Panc1 (cell line): ENCODE measurements at regions not wholly inside any gene's neighbourhood (a gene's known extent, or its start where the extent isn't known, plus 50 kb on each side); places are given as distances from the start of the nearest gene placed in this dataset.

Experiments used
- ATAC-seq: fragments of 200-7000 bp; cut with Tn5 transposase; 2 replicates; pipeline ENCODE4 v1.9.1; 2020; ENCODE audit warnings: mild to moderate bottlenecking, moderate library complexity
- BruUV-seq: library from RNA; stranded (reverse); fragments of 400-500 nt; replicated peaks from 2 replicates; lab custom pipeline; 2021; lab: Mats Ljungman, UMichigan
- CTCF ChIA-PET: fragments of 300-600 bp; sonication (Branson Sonifier 250); formaldehyde crosslinking; loops from one replicate; lab custom pipeline; 2022; ENCODE audit warnings: antibody characterized with exemption; lab: Charles Lee
- POLR2A ChIA-PET: fragments of 300-600 bp; sonication (Branson Sonifier 250); formaldehyde crosslinking; loops from one replicate; lab custom pipeline; 2022; ENCODE audit warnings: antibody characterized with exemption; lab: Charles Lee
- DNase-seq: peaks from one replicate; pipeline ENCODE4 v3.0.0-alpha.2; 2010; ENCODE audit warnings: low read depth, low spot score
- H3K27ac ChIP-seq: 2 replicates; pipeline ENCODE4 v1.5.1; 2011; ENCODE audit warnings: mild to moderate bottlenecking, low read length, inconsistent platforms
- H3K27me3 ChIP-seq: fragments of 200-500 bp; sonication (Bioruptor generic); 2 replicates; pipeline ENCODE4 v1.6.0; 2014; ENCODE audit warnings: low read length, inconsistent platforms; ENCODE audit not compliant: control insufficient read depth, insufficient read depth
- H3K36me3 ChIP-seq: fragments of 200-500 bp; sonication (Bioruptor generic); 2 replicates; pipeline ENCODE4 v1.5.1; 2014; ENCODE audit warnings: inconsistent platforms, mild to moderate bottlenecking, low read length, moderate library complexity; ENCODE audit not compliant: control insufficient read depth, insufficient read depth
- H3K4me1 ChIP-seq: 2 replicates; pipeline ENCODE4 v1.5.1; 2011; ENCODE audit warnings: inconsistent platforms, mild to moderate bottlenecking, low read length, moderate library complexity; ENCODE audit not compliant: control insufficient read depth, insufficient read depth
- H3K4me3 ChIP-seq, 2 experiments: 2 replicates each; pipeline ENCODE4 v1.5.1; 2011 to 2012; ENCODE audit warnings: low read depth in 2 of 2, low read length in 2 of 2, mild to moderate bottlenecking in 2 of 2, inconsistent platforms in 1 of 2, moderate library complexity in 1 of 2
- H3K9me3 ChIP-seq: fragments of 200-500 bp; sonication (Bioruptor generic); 2 replicates; pipeline ENCODE4 v1.5.1; 2014; ENCODE audit warnings: low read depth, mild to moderate bottlenecking, inconsistent platforms, low read length, moderate library complexity; ENCODE audit not compliant: control insufficient read depth, insufficient read depth
- POLR2AphosphoS5 ChIP-seq: IDR thresholded peaks from 2 replicates; pipeline ENCODE4 v1.6.1; 2012; ENCODE audit warnings: mild to moderate bottlenecking, low read depth, low read length, moderate library complexity
- SIN3A ChIP-seq: IDR thresholded peaks from 2 replicates; pipeline ENCODE4 v1.6.1; 2012; ENCODE audit warnings: low read depth, mild to moderate bottlenecking, low read length, moderate library complexity, borderline replicate concordance; ENCODE audit not compliant: insufficient read depth
- TCF7L2 ChIP-seq: IDR thresholded peaks from 2 replicates; pipeline ENCODE4 v1.6.1; 2011; ENCODE audit warnings: mild to moderate bottlenecking, low read depth, low read length, inconsistent platforms
- in situ Hi-C: cut with HindIII; loops from 2 replicates; pipeline ENCODE4 v1.10.0; 2016; ENCODE audit warnings: low sequenced_read_pairs, low pct_unique_long_range_greater_than_20kb
- intact Hi-C: fragments of 100-400 bp; cut with micrococcal nuclease; formaldehyde crosslinking; loops from one replicate; pipeline ENCODE4 v1.10.0; 2022; ENCODE audit not compliant: unreplicated experiment
- TF ChIP-seq, protein P1 (sequence below), 2 experiments: IDR thresholded peaks; 2 replicates each; pipeline ENCODE4 v1.6.1; 2011 to 2012; ENCODE audit warnings: low read depth in 2 of 2, control low read depth in 1 of 2, low read length in 1 of 2, mild to moderate bottlenecking in 1 of 2, moderate library complexity in 1 of 2; ENCODE audit not compliant: insufficient read depth in 1 of 2
- TF ChIP-seq, protein P2 (sequence below): fragments of 450-650 bp; IDR thresholded peaks from 2 replicates; pipeline ENCODE4 v1.5.1; 2017; ENCODE audit warnings: mild to moderate bottlenecking

DNA sequence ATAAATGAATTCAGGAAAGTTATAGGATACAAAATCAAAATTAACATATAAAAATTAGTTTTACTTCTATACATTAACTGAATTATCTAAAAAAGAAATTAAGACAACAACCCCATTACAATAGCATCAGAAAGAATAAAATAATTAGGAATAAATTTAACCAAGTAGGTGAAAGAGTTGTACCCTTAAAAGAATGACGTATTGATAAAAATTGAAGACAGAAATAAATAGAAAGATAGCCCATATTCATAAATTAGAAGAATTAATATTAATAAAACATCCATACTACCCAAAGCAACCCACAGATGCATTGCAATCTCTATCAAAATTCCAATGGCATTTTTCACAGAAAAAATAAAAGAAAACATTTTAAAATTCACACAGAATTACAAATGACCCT lies 242.8 kb downstream of the MMUT start:
- no peaks in the 10 kb centered on the region for H3K36me3 ChIP-seq
- no peaks in the 10 kb centered on the region for H3K4me1 ChIP-seq
- peaks cover 4% of the 10 kb centered on the region; the same call in 1 of the 2 replicates for H3K9me3 ChIP-seq
- BruUV-seq: no TSS peak
- TF ChIP-seq POLR2AphosphoS5 (no peak), SIN3A (no peak), TCF7L2 (no peak)
- TF ChIP-seq, protein P1, sequence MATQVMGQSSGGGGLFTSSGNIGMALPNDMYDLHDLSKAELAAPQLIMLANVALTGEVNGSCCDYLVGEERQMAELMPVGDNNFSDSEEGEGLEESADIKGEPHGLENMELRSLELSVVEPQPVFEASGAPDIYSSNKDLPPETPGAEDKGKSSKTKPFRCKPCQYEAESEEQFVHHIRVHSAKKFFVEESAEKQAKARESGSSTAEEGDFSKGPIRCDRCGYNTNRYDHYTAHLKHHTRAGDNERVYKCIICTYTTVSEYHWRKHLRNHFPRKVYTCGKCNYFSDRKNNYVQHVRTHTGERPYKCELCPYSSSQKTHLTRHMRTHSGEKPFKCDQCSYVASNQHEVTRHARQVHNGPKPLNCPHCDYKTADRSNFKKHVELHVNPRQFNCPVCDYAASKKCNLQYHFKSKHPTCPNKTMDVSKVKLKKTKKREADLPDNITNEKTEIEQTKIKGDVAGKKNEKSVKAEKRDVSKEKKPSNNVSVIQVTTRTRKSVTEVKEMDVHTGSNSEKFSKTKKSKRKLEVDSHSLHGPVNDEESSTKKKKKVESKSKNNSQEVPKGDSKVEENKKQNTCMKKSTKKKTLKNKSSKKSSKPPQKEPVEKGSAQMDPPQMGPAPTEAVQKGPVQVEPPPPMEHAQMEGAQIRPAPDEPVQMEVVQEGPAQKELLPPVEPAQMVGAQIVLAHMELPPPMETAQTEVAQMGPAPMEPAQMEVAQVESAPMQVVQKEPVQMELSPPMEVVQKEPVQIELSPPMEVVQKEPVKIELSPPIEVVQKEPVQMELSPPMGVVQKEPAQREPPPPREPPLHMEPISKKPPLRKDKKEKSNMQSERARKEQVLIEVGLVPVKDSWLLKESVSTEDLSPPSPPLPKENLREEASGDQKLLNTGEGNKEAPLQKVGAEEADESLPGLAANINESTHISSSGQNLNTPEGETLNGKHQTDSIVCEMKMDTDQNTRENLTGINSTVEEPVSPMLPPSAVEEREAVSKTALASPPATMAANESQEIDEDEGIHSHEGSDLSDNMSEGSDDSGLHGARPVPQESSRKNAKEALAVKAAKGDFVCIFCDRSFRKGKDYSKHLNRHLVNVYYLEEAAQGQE (IDR thresholded peaks at IDR 0.05; ENCODE audit: insufficient read depth in 1 of 2, low read depth in 2 of 2, low read length in 1 of 2): no peak
- TF ChIP-seq, protein P2, sequence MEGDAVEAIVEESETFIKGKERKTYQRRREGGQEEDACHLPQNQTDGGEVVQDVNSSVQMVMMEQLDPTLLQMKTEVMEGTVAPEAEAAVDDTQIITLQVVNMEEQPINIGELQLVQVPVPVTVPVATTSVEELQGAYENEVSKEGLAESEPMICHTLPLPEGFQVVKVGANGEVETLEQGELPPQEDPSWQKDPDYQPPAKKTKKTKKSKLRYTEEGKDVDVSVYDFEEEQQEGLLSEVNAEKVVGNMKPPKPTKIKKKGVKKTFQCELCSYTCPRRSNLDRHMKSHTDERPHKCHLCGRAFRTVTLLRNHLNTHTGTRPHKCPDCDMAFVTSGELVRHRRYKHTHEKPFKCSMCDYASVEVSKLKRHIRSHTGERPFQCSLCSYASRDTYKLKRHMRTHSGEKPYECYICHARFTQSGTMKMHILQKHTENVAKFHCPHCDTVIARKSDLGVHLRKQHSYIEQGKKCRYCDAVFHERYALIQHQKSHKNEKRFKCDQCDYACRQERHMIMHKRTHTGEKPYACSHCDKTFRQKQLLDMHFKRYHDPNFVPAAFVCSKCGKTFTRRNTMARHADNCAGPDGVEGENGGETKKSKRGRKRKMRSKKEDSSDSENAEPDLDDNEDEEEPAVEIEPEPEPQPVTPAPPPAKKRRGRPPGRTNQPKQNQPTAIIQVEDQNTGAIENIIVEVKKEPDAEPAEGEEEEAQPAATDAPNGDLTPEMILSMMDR: no peak
- H3K27me3 ChIP-seq: no peaks in the 10 kb centered on the region
- in situ Hi-C loops (no loop called here), intact Hi-C loops (no loop called here)
- H3K4me3 ChIP-seq: no peak overlapping the region
- POLR2A ChIA-PET: no interaction called here
- CTCF ChIA-PET: no interaction called here
- H3K27ac ChIP-seq: no peak overlapping the region
- no peak for ATAC-seq
- DNase-seq: no peak

- DNase-seq (no peak), ATAC-seq (no peak)
- ChIA-PET CTCF (no interaction called here), POLR2A (no interaction called here)
- no peak for TF ChIP-seq SIN3A
- TF ChIP-seq, protein P2: no peak
- TF ChIP-seq POLR2AphosphoS5: no peak
- no peak for TF ChIP-seq TCF7L2
- TF ChIP-seq, protein P1 (IDR thresholded peaks at IDR 0.05; ENCODE audit: insufficient read depth in 1 of 2, low read depth in 2 of 2, low read length in 1 of 2): no peak
- no TSS peak for BruUV-seq
- Histone ChIP-seq H3K4me3 (no peak overlapping the region), H3K27ac (no peak overlapping the region), H3K36me3 (no peaks in the 10 kb centered on the region), H3K9me3 (no peaks in the 10 kb centered on the region), H3K4me1 (no peaks in the 10 kb centered on the region), H3K27me3 (no peaks in the 10 kb centered on the region)
- intact Hi-C loops (no loop called here), in situ Hi-C loops (no loop called here)
Measured at GRCh38 chr6:49205526-49205925, 257.5 kb downstream of the MMUT start.
